ENCODE measurements at regions not wholly inside any gene's neighbourhood (a gene's known extent, or its start where the extent isn't known, plus 50 kb on each side); places are given as distances from the start of the nearest gene placed in this dataset.

- TF ChIP-seq POLR2A (IDR thresholded peaks at IDR 0.05) (no peak), CTCF (IDR thresholded peaks at IDR 0.05) (no peak)
Observed at GRCh38 chr4:12270546-12270945, 841.9 kb upstream of the HS3ST1 start.
